Left ventricle myocardium inferior (tissue), 1 donor: ENCODE measurements at regions not wholly inside any gene's neighbourhood (a gene's known extent, or its start where the extent isn't known, plus 50 kb on each side); places are given as distances from the start of the nearest gene placed in this dataset.

Experiments used
- DNase-seq: peaks from one replicate; pipeline ENCODE4 v3.0.0-alpha.2; 2020
- H3K27ac ChIP-seq: fragments of 200-600 bp; replicated peaks from 2 replicates; pipeline ENCODE4 v1.8.0; 2021
- H3K27me3 ChIP-seq: fragments of 200-600 bp; 2 replicates; pipeline ENCODE4 v1.8.0; 2021; ENCODE audit warnings: low read depth
- H3K36me3 ChIP-seq: fragments of 200-600 bp; 2 replicates; pipeline ENCODE4 v1.8.0; 2021
- H3K4me1 ChIP-seq: fragments of 200-600 bp; 2 replicates; pipeline ENCODE4 v1.8.0; 2021
- H3K4me3 ChIP-seq: fragments of 200-600 bp; 2 replicates; pipeline ENCODE4 v1.8.0; 2021; ENCODE audit warnings: mild to moderate bottlenecking, moderate library complexity
- H3K9me3 ChIP-seq: fragments of 200-600 bp; replicated peaks from 2 replicates; pipeline ENCODE4 v1.8.0; 2021
- intact Hi-C: fragments of 100-400 bp; cut with micrococcal nuclease; formaldehyde crosslinking; loops from one replicate; pipeline ENCODE4 v1.11.0; 2022
- TF ChIP-seq, protein P1 (sequence below): fragments of 200-600 bp; IDR thresholded peaks from 2 replicates; pipeline ENCODE4 v1.8.0; 2021; ENCODE audit warnings: antibody characterized with exemption, mild to moderate bottlenecking, borderline replicate concordance
- donor health status: DM: no; HTN: yes; CAD: no; lungs with severe emphysema.

- TF ChIP-seq, protein P1, sequence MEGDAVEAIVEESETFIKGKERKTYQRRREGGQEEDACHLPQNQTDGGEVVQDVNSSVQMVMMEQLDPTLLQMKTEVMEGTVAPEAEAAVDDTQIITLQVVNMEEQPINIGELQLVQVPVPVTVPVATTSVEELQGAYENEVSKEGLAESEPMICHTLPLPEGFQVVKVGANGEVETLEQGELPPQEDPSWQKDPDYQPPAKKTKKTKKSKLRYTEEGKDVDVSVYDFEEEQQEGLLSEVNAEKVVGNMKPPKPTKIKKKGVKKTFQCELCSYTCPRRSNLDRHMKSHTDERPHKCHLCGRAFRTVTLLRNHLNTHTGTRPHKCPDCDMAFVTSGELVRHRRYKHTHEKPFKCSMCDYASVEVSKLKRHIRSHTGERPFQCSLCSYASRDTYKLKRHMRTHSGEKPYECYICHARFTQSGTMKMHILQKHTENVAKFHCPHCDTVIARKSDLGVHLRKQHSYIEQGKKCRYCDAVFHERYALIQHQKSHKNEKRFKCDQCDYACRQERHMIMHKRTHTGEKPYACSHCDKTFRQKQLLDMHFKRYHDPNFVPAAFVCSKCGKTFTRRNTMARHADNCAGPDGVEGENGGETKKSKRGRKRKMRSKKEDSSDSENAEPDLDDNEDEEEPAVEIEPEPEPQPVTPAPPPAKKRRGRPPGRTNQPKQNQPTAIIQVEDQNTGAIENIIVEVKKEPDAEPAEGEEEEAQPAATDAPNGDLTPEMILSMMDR: no peak
- H3K36me3 ChIP-seq: no peaks in the 10 kb centered on the region
- no peaks in the 10 kb centered on the region for H3K9me3 ChIP-seq
- H3K4me1 ChIP-seq: no peaks in the 10 kb centered on the region
- intact Hi-C loops: no loop called here
- H3K4me3 ChIP-seq: no peak overlapping the region
- no peaks in the 10 kb centered on the region for H3K27me3 ChIP-seq
- DNase-seq: no peak
- no peak overlapping the region for H3K27ac ChIP-seq
Measured at GRCh38 chr4:20037745-20038144, 214.0 kb upstream of the SLIT2 start.

GRCh38 chr4:20030108-20030507 is 221.6 kb upstream of the SLIT2 start:
- intact Hi-C loops: no loop called here
- Histone ChIP-seq H3K4me1 (no peaks in the 10 kb centered on the region), H3K36me3 (no peaks in the 10 kb centered on the region), H3K27ac (no peak overlapping the region), H3K4me3 (no peak overlapping the region), H3K9me3 (no peaks in the 10 kb centered on the region), H3K27me3 (no peaks in the 10 kb centered on the region)
- TF ChIP-seq, protein P1: no peak
- DNase-seq: no peak

GRCh38 chr4:20028645-20029044 is 223.1 kb upstream of the SLIT2 start:
- intact Hi-C loops: no loop called here
- Histone ChIP-seq H3K27ac (no peak overlapping the region), H3K27me3 (no peaks in the 10 kb centered on the region), H3K4me1 (no peaks in the 10 kb centered on the region), H3K36me3 (no peaks in the 10 kb centered on the region), H3K4me3 (no peak overlapping the region), H3K9me3 (no peaks in the 10 kb centered on the region)
- no peak for DNase-seq
- TF ChIP-seq, protein P1: no peak

DNA sequence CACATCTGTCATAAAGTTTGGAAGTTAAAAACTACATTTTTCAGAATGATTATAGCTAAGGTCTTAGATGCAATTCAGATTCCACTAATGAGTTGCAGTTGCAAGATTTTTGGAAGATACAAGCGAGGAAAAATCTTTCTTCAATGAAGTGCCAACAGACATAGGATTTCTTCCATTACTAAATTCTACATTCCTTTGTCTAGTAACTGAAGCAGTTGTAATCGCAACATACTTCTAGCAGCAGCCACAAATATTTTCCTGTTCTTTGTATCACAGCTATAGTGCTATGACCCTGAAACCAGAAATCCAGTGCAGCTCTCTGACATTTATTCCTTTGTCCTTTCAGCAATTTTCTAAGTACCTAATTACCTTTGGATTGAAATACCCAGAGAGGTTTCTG is 225.2 kb upstream of the SLIT2 start:
- Histone ChIP-seq H3K27me3 (no peaks in the 10 kb centered on the region), H3K4me3 (no peak overlapping the region), H3K4me1 (no peaks in the 10 kb centered on the region), H3K36me3 (no peaks in the 10 kb centered on the region), H3K27ac (no peak overlapping the region), H3K9me3 (peaks cover 7% of the 10 kb centered on the region)
- intact Hi-C loops: no loop called here
- TF ChIP-seq, protein P1: no peak
- DNase-seq: no peak

DNA sequence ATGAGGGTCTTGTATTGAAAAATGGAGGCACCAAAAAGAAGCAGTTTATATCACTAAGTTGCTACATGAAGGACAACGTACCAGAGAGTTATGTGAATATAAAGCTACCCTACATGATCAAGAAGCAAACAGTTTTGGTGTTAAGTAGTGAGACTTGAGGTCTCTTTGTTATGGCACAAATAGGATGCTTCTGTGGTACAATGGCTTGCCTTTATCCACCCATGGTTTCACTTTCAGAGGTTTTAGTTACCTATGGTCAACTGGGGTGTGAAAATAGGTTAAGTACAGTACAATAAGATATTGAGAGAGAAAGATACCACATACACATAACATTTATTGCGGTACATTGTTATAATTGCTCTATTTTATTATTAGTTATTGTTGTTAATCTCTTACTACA is 229.2 kb upstream of the SLIT2 start:
- no peak for DNase-seq
- Histone ChIP-seq H3K27me3 (no peaks in the 10 kb centered on the region), H3K4me3 (no peak overlapping the region), H3K36me3 (no peaks in the 10 kb centered on the region), H3K9me3 (peaks cover 7% of the 10 kb centered on the region), H3K4me1 (no peaks in the 10 kb centered on the region), H3K27ac (no peak overlapping the region)
- intact Hi-C loops: no loop called here
- TF ChIP-seq, protein P1: no peak

GRCh38 chr4:20020056-20020455 is 231.6 kb upstream of the SLIT2 start:
- no peak overlapping the region for H3K27ac ChIP-seq
- peaks cover 7% of the 10 kb centered on the region for H3K9me3 ChIP-seq
- H3K4me3 ChIP-seq: no peak overlapping the region
- DNase-seq: no peak
- intact Hi-C loops: no loop called here
- H3K27me3 ChIP-seq: no peaks in the 10 kb centered on the region
- H3K4me1 ChIP-seq: no peaks in the 10 kb centered on the region
- no peaks in the 10 kb centered on the region for H3K36me3 ChIP-seq
- TF ChIP-seq, protein P1: no peak
